Spleen (tissue), 11 donors: ENCODE measurements at regions not wholly inside any gene's neighbourhood (a gene's known extent, or its start where the extent isn't known, plus 50 kb on each side); places are given as distances from the start of the nearest gene placed in this dataset.

Source experiments
- DNase-seq: peaks from one replicate; pipeline ENCODE4 v3.0.0-alpha.2; 2020
- H3K27ac ChIP-seq, 8 donors: fragments of 200-600 bp; sonication (generic) in 7 of 8; 1 replicate in 4 of 8; 2 replicates in 4 of 8; pipeline versions ENCODE4 v1.5.0 to v1.8.0; 2016 to 2021; ENCODE audit warnings: inconsistent platforms in 4 of 8, mild to moderate bottlenecking in 4 of 8, moderate library complexity in 1 of 8
- H3K27me3 ChIP-seq, 7 donors: fragments of 200-600 bp; sonication (generic) in 6 of 7; replicated peaks in 1 of 7; 1 replicate in 4 of 7; 2 replicates in 3 of 7; pipeline versions ENCODE4 v1.5.0 to v1.8.0; 2016 to 2021; ENCODE audit warnings: inconsistent platforms in 3 of 7, mild to moderate bottlenecking in 1 of 7
- H3K36me3 ChIP-seq, 6 donors: fragments of 200-600 bp; sonication (generic) in 5 of 6; 1 replicate in 4 of 6; 2 replicates in 2 of 6; pipeline versions ENCODE4 v1.5.0 to v1.8.0; 2016 to 2021; ENCODE audit warnings: inconsistent platforms in 2 of 6
- H3K4me1 ChIP-seq, 6 donors: fragments of 200-600 bp; sonication (generic) in 5 of 6; 1 replicate in 3 of 6; 2 replicates in 3 of 6; pipeline versions ENCODE4 v1.5.0 to v1.8.0; 2016 to 2021; ENCODE audit warnings: inconsistent platforms in 3 of 6
- H3K4me3 ChIP-seq, 8 donors: fragments of 200-600 bp; sonication (generic) in 7 of 8; 1 replicate in 4 of 8; 2 replicates in 4 of 8; pipeline versions ENCODE4 v1.5.0 to v1.8.0; 2016 to 2021; ENCODE audit warnings: inconsistent platforms in 4 of 8, mild to moderate bottlenecking in 4 of 8, moderate library complexity in 2 of 8
- H3K9me3 ChIP-seq, 8 donors: fragments of 200-600 bp; sonication (generic) in 7 of 8; 1 replicate in 4 of 8; 2 replicates in 4 of 8; pipeline versions ENCODE4 v1.5.0 to v1.8.0; 2016 to 2021; ENCODE audit warnings: inconsistent platforms in 4 of 8
- CTCF ChIP-seq, 11 experiments: fragments of 200-600 bp in 7 of 11; fragments of 450-650 bp in 4 of 11; sonication (generic) in 4 of 11; IDR thresholded peaks in 8 of 11; conservative IDR thresholded peaks in 3 of 11; 1 replicate in 7 of 11; 2 replicates in 4 of 11; pipeline versions ENCODE4 v1.4.0 to v1.8.0; 2016 to 2021; ENCODE audit warnings: antibody characterized with exemption in 11 of 11, inconsistent platforms in 4 of 11, mild to moderate bottlenecking in 1 of 11
- POLR2A ChIP-seq, 3 donors: fragments of 450-650 bp; IDR thresholded peaks; one replicate each; pipeline ENCODE4 v1.5.1; 2017; ENCODE audit warnings: antibody characterized with exemption in 3 of 3, mild to moderate bottlenecking in 1 of 3
- POLR2AphosphoS5 ChIP-seq, 3 donors: sonication (generic); formaldehyde crosslinking; IDR thresholded peaks; one replicate each; pipeline ENCODE4 v1.5.1; 2017; ENCODE audit warnings: antibody characterized with exemption in 3 of 3
- WGBS, 5 donors: extraction: QIAGEN DNeasy Blood & Tissue Kit in 3 of 5; methylation state at CpG; one replicate each; pipeline versions ENCODE4 v1.1.5 to v1.1.7; 2013 to 2018; 5-methylcytosine and 5-hydroxymethylcytosine counted together
- intact Hi-C: fragments of 100-400 bp; cut with DNase I; formaldehyde crosslinking; loops from one replicate; pipeline ENCODE4 v1.15.0; 2023; ENCODE audit warnings: low total_unique reads
- donor health status: healthy with polysubstance abuse.
- donor health status: DM: no; HTN: no; CAD: no; lungs with moderate emphysema.
- donor health status: DM: no; HTN: no; CAD: no.
- donor health status: Bipolar disorder and iron deficiency.
- donor health status: healthy.
- donor health status: DM: no; HTN: no; CAD: no.
- donor health status: DM: yes; HTN: yes; CAD: no.

GRCh38 chr13:32881074-32881776, 135.0 kb upstream of the KL start:
- no peak for TF ChIP-seq POLR2AphosphoS5 (IDR thresholded peaks at IDR 0.05)
- TF ChIP-seq POLR2A (IDR thresholded peaks at IDR 0.05) = no peak
- TF ChIP-seq CTCF (IDR thresholded peaks at IDR 0.05 in 8 of 11, conservative IDR thresholded peaks at IDR 0.05 in 3 of 11) = no peak
- no peaks in the 10 kb centered on the region for H3K9me3 ChIP-seq
- no peak overlapping the region for H3K4me3 ChIP-seq
- 53 to 62% (median 57%) methylated on average over 2 of the region's 2 CpGs for WGBS, 5 donors
- intact Hi-C loops = no loop called here
- no peaks in the 10 kb centered on the region for H3K27me3 ChIP-seq
- no peak overlapping the region for H3K27ac ChIP-seq
- H3K36me3 ChIP-seq = no peaks in the 10 kb centered on the region
- H3K4me1 ChIP-seq = no peaks in the 10 kb centered on the region
- DNase-seq = no peak

DNA sequence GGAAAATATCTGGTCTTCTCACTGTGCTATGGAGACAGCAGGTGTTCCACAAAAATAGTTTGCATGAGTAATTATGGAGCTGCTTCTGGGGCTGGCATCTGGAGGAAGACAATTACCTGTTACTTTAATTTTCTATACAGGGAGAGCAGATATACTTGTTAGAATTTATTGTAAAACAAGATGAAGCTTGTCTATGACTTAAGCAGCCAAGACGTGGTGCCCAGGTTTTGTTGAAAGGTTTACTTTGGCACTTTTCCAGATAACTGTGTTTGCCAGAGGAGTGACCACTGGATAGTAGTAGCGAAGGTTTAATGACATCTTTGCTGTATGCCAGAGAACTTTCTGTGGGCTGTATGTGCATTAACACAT, 134.5 kb upstream of the KL start:
- 80 to 91% (median 85%) methylated on average over 2 of the region's 2 CpGs for WGBS, 5 donors
- no peak for DNase-seq
- H3K9me3 ChIP-seq = peaks cover 0 to 2% (median 0%) of the 10 kb centered on the region in 8 donors
- no peak overlapping the region for H3K27ac ChIP-seq
- TF ChIP-seq POLR2AphosphoS5 (IDR thresholded peaks at IDR 0.05) (no peak), CTCF (IDR thresholded peaks at IDR 0.05 in 8 of 11, conservative IDR thresholded peaks at IDR 0.05 in 3 of 11) (no peak), POLR2A (IDR thresholded peaks at IDR 0.05) (no peak)
- H3K4me1 ChIP-seq = no peaks in the 10 kb centered on the region
- H3K4me3 ChIP-seq = no peak overlapping the region
- no peaks in the 10 kb centered on the region for H3K27me3 ChIP-seq
- no peaks in the 10 kb centered on the region for H3K36me3 ChIP-seq
- intact Hi-C loops = no loop called here

DNA sequence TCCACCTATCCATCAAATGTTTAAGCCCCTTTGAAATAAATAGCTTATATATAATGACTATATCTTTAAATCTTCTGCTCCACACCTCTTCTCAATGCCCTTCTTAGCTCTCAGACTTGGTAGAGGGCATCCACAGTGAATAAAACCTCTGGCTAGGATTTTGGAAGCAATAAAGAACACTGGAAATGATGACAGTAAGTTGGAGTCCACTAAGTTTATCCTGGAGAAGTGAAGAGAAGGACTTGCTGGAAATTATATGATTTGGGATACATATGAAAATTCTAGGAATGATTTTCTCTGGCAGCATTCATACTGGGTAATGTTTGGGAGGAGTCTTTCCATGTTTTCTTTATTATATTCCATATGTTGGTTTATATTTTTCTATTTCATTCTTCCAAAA, 133.5 kb upstream of the KL start:
- intact Hi-C loops = no loop called here
- TF ChIP-seq POLR2AphosphoS5 (IDR thresholded peaks at IDR 0.05) (no peak), POLR2A (IDR thresholded peaks at IDR 0.05) (no peak), CTCF (IDR thresholded peaks at IDR 0.05 in 8 of 11, conservative IDR thresholded peaks at IDR 0.05 in 3 of 11) (no peak)
- H3K9me3 ChIP-seq = peaks cover 0 to 11% (median 8%) of the 10 kb centered on the region in 8 donors
- H3K27ac ChIP-seq = no peak overlapping the region
- H3K4me1 ChIP-seq = no peaks in the 10 kb centered on the region
- no peak for DNase-seq
- no peak overlapping the region for H3K4me3 ChIP-seq
- no peaks in the 10 kb centered on the region for H3K27me3 ChIP-seq
- no peaks in the 10 kb centered on the region for H3K36me3 ChIP-seq

DNA sequence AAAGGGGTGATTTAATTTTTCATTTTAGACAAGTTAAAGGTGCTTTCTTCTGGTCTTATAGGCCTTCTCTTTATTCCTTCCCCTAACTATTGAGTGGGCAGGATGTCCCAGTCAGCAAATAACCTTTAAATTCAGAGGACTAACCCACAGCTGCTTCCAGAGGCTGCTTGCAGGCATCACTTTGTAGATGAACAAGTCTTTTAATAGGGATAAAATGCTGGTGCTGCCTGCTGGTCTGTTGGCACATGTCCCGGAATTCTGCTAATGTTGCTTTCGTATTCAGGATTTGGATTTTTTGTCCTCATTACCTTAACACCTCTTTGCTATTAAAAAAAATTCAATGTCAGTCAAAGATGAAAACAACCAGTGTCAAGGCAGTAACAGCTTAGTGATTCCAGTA, 132.7 kb upstream of the KL start:
- no peaks in the 10 kb centered on the region for H3K27me3 ChIP-seq
- H3K4me1 ChIP-seq = no peaks in the 10 kb centered on the region
- intact Hi-C loops = no loop called here
- no peaks in the 10 kb centered on the region for H3K36me3 ChIP-seq
- WGBS, 5 donors = 58 to 76% (median 73%) methylated on average over 2 of the region's 2 CpGs
- TF ChIP-seq POLR2AphosphoS5 (IDR thresholded peaks at IDR 0.05) (no peak), POLR2A (IDR thresholded peaks at IDR 0.05) (no peak), CTCF (IDR thresholded peaks at IDR 0.05 in 8 of 11, conservative IDR thresholded peaks at IDR 0.05 in 3 of 11) (no peak)
- peaks cover 0 to 19% (median 15%) of the 10 kb centered on the region in 8 donors for H3K9me3 ChIP-seq
- no peak for DNase-seq
- no peak overlapping the region for H3K27ac ChIP-seq
- no peak overlapping the region for H3K4me3 ChIP-seq
